ENCODE measurements at regions not wholly inside any gene's neighbourhood (a gene's known extent, or its start where the extent isn't known, plus 50 kb on each side); places are given as distances from the start of the nearest gene placed in this dataset.

DNA sequence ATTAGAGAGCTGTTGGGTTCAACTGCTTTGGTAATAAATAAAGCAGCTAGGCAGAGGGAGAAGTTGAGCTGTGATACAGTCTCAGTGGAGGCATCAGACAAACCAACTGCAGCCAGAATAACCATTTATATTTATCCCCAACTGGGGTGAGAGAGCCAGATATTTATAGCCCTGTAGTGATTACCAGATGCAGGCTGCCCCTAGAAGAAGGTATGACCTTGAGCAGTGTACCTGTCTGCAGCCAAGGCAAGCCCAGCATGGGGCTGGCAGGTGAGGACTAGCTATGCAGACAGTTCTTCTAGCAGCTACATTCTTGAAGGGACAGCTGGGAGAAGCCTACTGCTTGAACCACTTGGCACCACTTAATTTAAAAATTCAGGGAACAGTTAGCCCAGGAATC is 144.4 kb upstream of the EPHA3 start:
- H3K27ac Mint-ChIP-seq: no peak overlapping the region
- Histone ChIP-seq H3K4me1 (ENCODE audit: control insufficient read depth, insufficient read depth, low read length, poor library complexity, severe bottlenecking) (no peaks in the 10 kb centered on the region), H3K27ac (ENCODE audit: insufficient read depth, low read length, poor library complexity, severe bottlenecking) (no peak overlapping the region), H3K9me3 (ENCODE audit: control insufficient read depth in 2 of 2, low read length in 2 of 2) (no peaks in the 10 kb centered on the region), H3K27me3 (ENCODE audit: control insufficient read depth, insufficient read depth, low read length) (no peaks in the 10 kb centered on the region), H3K4me3 (ENCODE audit: low read depth, low read length) (no peak overlapping the region), H3K36me3 (ENCODE audit: control insufficient read depth, insufficient read depth, low read length) (no peaks in the 10 kb centered on the region)
- ATAC-seq (ENCODE audit: low read depth in 2 of 2) (no peak), DNase-seq (no peak)
- peaks cover 0 to 17% (median 2%) of the 10 kb centered on the region in 7 donors for H3K9me3 Mint-ChIP-seq
- H3K36me3 Mint-ChIP-seq: no peaks in the 10 kb centered on the region
- no peak overlapping the region for H3K4me3 Mint-ChIP-seq
- H3K4me1 Mint-ChIP-seq: no peaks in the 10 kb centered on the region
- no peaks in the 10 kb centered on the region for H3K27me3 Mint-ChIP-seq

DNA sequence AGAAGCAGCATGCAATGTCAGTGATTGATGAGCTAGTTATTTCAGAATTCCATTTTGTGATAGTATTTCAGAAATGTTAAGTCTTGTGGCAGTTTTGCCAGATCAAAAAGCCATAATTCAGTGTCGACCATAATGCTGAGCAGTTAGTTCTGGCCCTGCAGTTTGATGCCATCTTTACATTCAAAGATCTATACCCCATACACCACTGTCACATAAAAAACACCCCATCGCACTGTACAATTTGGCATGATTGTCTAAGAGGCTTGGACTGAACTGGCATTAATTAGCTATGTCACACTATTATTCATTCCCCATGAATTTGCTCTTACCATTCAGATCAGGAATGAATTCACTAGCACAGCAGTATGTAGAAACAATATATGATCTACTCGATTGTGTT is 127.7 kb upstream of the EPHA3 start:
- peaks cover 0 to 11% of the 10 kb centered on the region in 2 experiments for H3K9me3 ChIP-seq (ENCODE audit: control insufficient read depth in 2 of 2, low read length in 2 of 2)
- no peak overlapping the region for H3K27ac Mint-ChIP-seq
- DNase-seq (no peak), ATAC-seq (ENCODE audit: low read depth in 2 of 2) (no peak)
- H3K4me1 Mint-ChIP-seq: no peaks in the 10 kb centered on the region
- H3K4me3 Mint-ChIP-seq: no peak overlapping the region
- no peaks in the 10 kb centered on the region for H3K27me3 ChIP-seq (ENCODE audit: control insufficient read depth, insufficient read depth, low read length)
- no peaks in the 10 kb centered on the region for H3K4me1 ChIP-seq (ENCODE audit: control insufficient read depth, insufficient read depth, low read length, poor library complexity, severe bottlenecking)
- H3K27ac ChIP-seq (ENCODE audit: insufficient read depth, low read length, poor library complexity, severe bottlenecking): no peak overlapping the region
- no peaks in the 10 kb centered on the region for H3K36me3 ChIP-seq (ENCODE audit: control insufficient read depth, insufficient read depth, low read length)
- H3K4me3 ChIP-seq (ENCODE audit: low read depth, low read length): no peak overlapping the region
- H3K36me3 Mint-ChIP-seq: no peaks in the 10 kb centered on the region
- H3K9me3 Mint-ChIP-seq: peaks cover under 1 to 35% (median 10%) of the 10 kb centered on the region in 7 donors
- H3K27me3 Mint-ChIP-seq: no peaks in the 10 kb centered on the region

DNA sequence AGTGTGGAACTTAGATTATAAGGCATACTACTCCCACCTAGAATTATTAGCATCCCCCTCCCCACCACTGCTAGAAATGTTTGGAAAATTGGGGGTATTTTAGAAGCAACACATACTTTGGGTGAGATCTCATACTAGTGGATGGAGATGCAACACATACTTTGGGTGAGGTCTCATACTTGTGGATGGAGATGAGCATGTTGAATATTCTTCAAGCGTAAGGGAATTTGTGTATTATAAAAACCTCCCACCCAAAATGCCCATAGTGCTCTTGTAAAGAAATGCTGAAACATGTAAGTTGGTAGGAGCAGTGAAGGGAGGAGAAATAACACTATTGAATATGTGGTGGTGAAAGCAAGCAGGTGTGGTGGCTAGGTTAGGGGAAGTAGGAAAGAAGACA is 124.0 kb upstream of the EPHA3 start:
- Histone ChIP-seq H3K4me3 (ENCODE audit: low read depth, low read length) (no peak overlapping the region), H3K27me3 (ENCODE audit: control insufficient read depth, insufficient read depth, low read length) (no peaks in the 10 kb centered on the region), H3K27ac (ENCODE audit: insufficient read depth, low read length, poor library complexity, severe bottlenecking) (no peak overlapping the region), H3K36me3 (ENCODE audit: control insufficient read depth, insufficient read depth, low read length) (no peaks in the 10 kb centered on the region), H3K4me1 (ENCODE audit: control insufficient read depth, insufficient read depth, low read length, poor library complexity, severe bottlenecking) (no peaks in the 10 kb centered on the region), H3K9me3 (ENCODE audit: control insufficient read depth in 2 of 2, low read length in 2 of 2) (peaks cover 0 to 11% of the 10 kb centered on the region in 2 experiments)
- DNase-seq (no peak), ATAC-seq (ENCODE audit: low read depth in 2 of 2) (no peak)
- Mint-ChIP-seq H3K4me1 (no peaks in the 10 kb centered on the region), H3K36me3 (no peaks in the 10 kb centered on the region), H3K27ac (no peak overlapping the region), H3K9me3 (peaks cover 2 to 31% (median 8%) of the 10 kb centered on the region in 7 donors), H3K4me3 (no peak overlapping the region), H3K27me3 (no peaks in the 10 kb centered on the region)

GRCh38 chr3:88984256-88984655 is 123.2 kb upstream of the EPHA3 start:
- Mint-ChIP-seq H3K36me3 (no peaks in the 10 kb centered on the region), H3K27ac (no peak overlapping the region), H3K4me3 (no peak overlapping the region), H3K27me3 (no peaks in the 10 kb centered on the region), H3K9me3 (peaks cover 2 to 31% (median 9%) of the 10 kb centered on the region in 7 donors), H3K4me1 (no peaks in the 10 kb centered on the region)
- Histone ChIP-seq H3K27me3 (ENCODE audit: control insufficient read depth, insufficient read depth, low read length) (no peaks in the 10 kb centered on the region), H3K4me3 (ENCODE audit: low read depth, low read length) (no peak overlapping the region), H3K9me3 (ENCODE audit: control insufficient read depth in 2 of 2, low read length in 2 of 2) (peaks cover 0 to 11% of the 10 kb centered on the region in 2 experiments), H3K36me3 (ENCODE audit: control insufficient read depth, insufficient read depth, low read length) (no peaks in the 10 kb centered on the region), H3K27ac (ENCODE audit: insufficient read depth, low read length, poor library complexity, severe bottlenecking) (no peak overlapping the region), H3K4me1 (ENCODE audit: control insufficient read depth, insufficient read depth, low read length, poor library complexity, severe bottlenecking) (no peaks in the 10 kb centered on the region)
- ATAC-seq (ENCODE audit: low read depth in 2 of 2) (no peak), DNase-seq (no peak)

GRCh38 chr3:88984832-88985231 is 122.6 kb upstream of the EPHA3 start:
- Mint-ChIP-seq H3K4me3 (no peak overlapping the region), H3K36me3 (no peaks in the 10 kb centered on the region), H3K4me1 (no peaks in the 10 kb centered on the region), H3K27ac (no peak overlapping the region), H3K9me3 (peaks cover under 1 to 29% (median 7%) of the 10 kb centered on the region in 7 donors), H3K27me3 (no peaks in the 10 kb centered on the region)
- DNase-seq (no peak), ATAC-seq (ENCODE audit: low read depth in 2 of 2) (no peak)
- Histone ChIP-seq H3K4me1 (ENCODE audit: control insufficient read depth, insufficient read depth, low read length, poor library complexity, severe bottlenecking) (no peaks in the 10 kb centered on the region), H3K27me3 (ENCODE audit: control insufficient read depth, insufficient read depth, low read length) (no peaks in the 10 kb centered on the region), H3K36me3 (ENCODE audit: control insufficient read depth, insufficient read depth, low read length) (no peaks in the 10 kb centered on the region), H3K9me3 (ENCODE audit: control insufficient read depth in 2 of 2, low read length in 2 of 2) (peaks cover 0 to 8% of the 10 kb centered on the region in 2 experiments), H3K4me3 (ENCODE audit: low read depth, low read length) (no peak overlapping the region), H3K27ac (ENCODE audit: insufficient read depth, low read length, poor library complexity, severe bottlenecking) (no peak overlapping the region)

GRCh38 chr3:88985491-88985890 is 121.9 kb upstream of the EPHA3 start:
- no peak overlapping the region for H3K27ac Mint-ChIP-seq
- H3K27me3 Mint-ChIP-seq: no peaks in the 10 kb centered on the region
- no peak overlapping the region for H3K27ac ChIP-seq (ENCODE audit: insufficient read depth, low read length, poor library complexity, severe bottlenecking)
- H3K9me3 Mint-ChIP-seq: peaks cover 0 to 27% (median 4%) of the 10 kb centered on the region in 7 donors
- H3K36me3 Mint-ChIP-seq: no peaks in the 10 kb centered on the region
- H3K4me3 Mint-ChIP-seq: no peak overlapping the region
- no peaks in the 10 kb centered on the region for H3K4me1 ChIP-seq (ENCODE audit: control insufficient read depth, insufficient read depth, low read length, poor library complexity, severe bottlenecking)
- ATAC-seq (ENCODE audit: low read depth in 2 of 2) (no peak), DNase-seq (no peak)
- H3K4me3 ChIP-seq (ENCODE audit: low read depth, low read length): no peak overlapping the region
- peaks cover 0 to 4% of the 10 kb centered on the region in 2 experiments for H3K9me3 ChIP-seq (ENCODE audit: control insufficient read depth in 2 of 2, low read length in 2 of 2)
- H3K27me3 ChIP-seq (ENCODE audit: control insufficient read depth, insufficient read depth, low read length): no peaks in the 10 kb centered on the region
- no peaks in the 10 kb centered on the region for H3K36me3 ChIP-seq (ENCODE audit: control insufficient read depth, insufficient read depth, low read length)
- no peaks in the 10 kb centered on the region for H3K4me1 Mint-ChIP-seq

GRCh38 chr3:88986834-88987233 is 120.6 kb upstream of the EPHA3 start:
- no peaks in the 10 kb centered on the region for H3K36me3 ChIP-seq (ENCODE audit: control insufficient read depth, insufficient read depth, low read length)
- Mint-ChIP-seq H3K36me3 (no peaks in the 10 kb centered on the region), H3K4me1 (no peaks in the 10 kb centered on the region), H3K27me3 (no peaks in the 10 kb centered on the region), H3K9me3 (peaks cover 0 to 20% (median 3%) of the 10 kb centered on the region in 7 donors), H3K27ac (no peak overlapping the region), H3K4me3 (no peak overlapping the region)
- no peak overlapping the region for H3K4me3 ChIP-seq (ENCODE audit: low read depth, low read length)
- H3K27ac ChIP-seq (ENCODE audit: insufficient read depth, low read length, poor library complexity, severe bottlenecking): no peak overlapping the region
- H3K27me3 ChIP-seq (ENCODE audit: control insufficient read depth, insufficient read depth, low read length): no peaks in the 10 kb centered on the region
- no peak for ATAC-seq (ENCODE audit: low read depth in 2 of 2)
- H3K9me3 ChIP-seq (ENCODE audit: control insufficient read depth in 2 of 2, low read length in 2 of 2): peaks cover 0 to 4% of the 10 kb centered on the region in 2 experiments
- H3K4me1 ChIP-seq (ENCODE audit: control insufficient read depth, insufficient read depth, low read length, poor library complexity, severe bottlenecking): no peaks in the 10 kb centered on the region
- no peak for DNase-seq

DNA sequence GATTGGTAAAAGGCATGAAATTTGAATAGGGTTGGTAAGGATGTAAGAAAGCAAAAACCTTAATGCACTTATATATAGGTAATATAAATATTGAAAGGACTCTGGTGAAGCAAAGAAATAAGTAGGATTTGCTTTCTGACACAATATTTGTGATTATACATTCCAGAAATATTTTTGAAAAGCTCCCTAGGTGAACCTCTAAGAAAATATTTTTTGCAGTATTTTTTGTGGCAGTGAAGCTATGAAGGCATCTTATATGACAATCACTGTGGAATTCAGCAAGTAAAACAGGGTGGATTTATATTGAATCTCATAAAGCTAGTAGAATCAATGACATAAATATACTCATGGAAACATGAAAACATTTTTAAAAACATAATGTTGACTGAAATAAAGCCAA is 119.6 kb upstream of the EPHA3 start:
- Histone ChIP-seq H3K27me3 (ENCODE audit: control insufficient read depth, insufficient read depth, low read length) (no peaks in the 10 kb centered on the region), H3K27ac (ENCODE audit: insufficient read depth, low read length, poor library complexity, severe bottlenecking) (no peak overlapping the region), H3K4me1 (ENCODE audit: control insufficient read depth, insufficient read depth, low read length, poor library complexity, severe bottlenecking) (no peaks in the 10 kb centered on the region), H3K9me3 (ENCODE audit: control insufficient read depth in 2 of 2, low read length in 2 of 2) (peaks cover 0 to under 1% of the 10 kb centered on the region in 2 experiments), H3K4me3 (ENCODE audit: low read depth, low read length) (no peak overlapping the region), H3K36me3 (ENCODE audit: control insufficient read depth, insufficient read depth, low read length) (no peaks in the 10 kb centered on the region)
- Mint-ChIP-seq H3K4me1 (no peaks in the 10 kb centered on the region), H3K9me3 (peaks cover 0 to 19% (median 3%) of the 10 kb centered on the region in 7 donors), H3K4me3 (no peak overlapping the region), H3K27ac (no peak overlapping the region), H3K27me3 (no peaks in the 10 kb centered on the region), H3K36me3 (no peaks in the 10 kb centered on the region)
- ATAC-seq (ENCODE audit: low read depth in 2 of 2): no peak
- DNase-seq: no peak
